GM12878 (cell line): ENCODE measurements at regions not wholly inside any gene's neighbourhood (a gene's known extent, or its start where the extent isn't known, plus 50 kb on each side); places are given as distances from the start of the nearest gene placed in this dataset.

ENCODE experiments used
- CREB1 ChIP-seq: IDR thresholded peaks from 2 replicates; pipeline ENCODE4 v1.6.1; 2012; ENCODE audit warnings: low read depth, mild to moderate bottlenecking, inconsistent platforms
- EP300 ChIP-seq, 2 experiments: fragments of 150-350 bp in 1 of 2; IDR thresholded peaks; 2 replicates each; pipeline ENCODE4 v1.6.1; 2011 to 2012; ENCODE audit warnings: low read depth in 2 of 2, low read length in 2 of 2, borderline replicate concordance in 1 of 2, improper control_type of control experiment in 1 of 2, inconsistent platforms in 1 of 2; ENCODE audit not compliant: control insufficient read depth in 1 of 2
- SMAD5 ChIP-seq: IDR thresholded peaks from 2 replicates; pipeline ENCODE4 v1.6.1; 2016; ENCODE audit warnings: antibody characterized with exemption, low read depth
- ZNF384 ChIP-seq: IDR thresholded peaks from 2 replicates; pipeline ENCODE4 v1.6.1; 2012; ENCODE audit warnings: low read depth, mild to moderate bottlenecking, low read length, improper control_type of control experiment, borderline replicate concordance
- TF ChIP-seq, protein P1 (sequence below), 3 experiments: IDR thresholded peaks in 2 of 3; conservative IDR thresholded peaks in 1 of 3; 2 replicates each; pipeline ENCODE4 v1.5.1; 2011; ENCODE audit warnings: low read depth in 3 of 3, low read length in 3 of 3, mild to moderate bottlenecking in 3 of 3, control low read depth in 2 of 3, moderate library complexity in 2 of 3, inconsistent platforms in 1 of 3, mixed read lengths in 1 of 3; ENCODE audit not compliant: control insufficient read depth in 2 of 3, insufficient read depth in 1 of 3; ENCODE audit errors: extremely low read depth in 1 of 3

DNA sequence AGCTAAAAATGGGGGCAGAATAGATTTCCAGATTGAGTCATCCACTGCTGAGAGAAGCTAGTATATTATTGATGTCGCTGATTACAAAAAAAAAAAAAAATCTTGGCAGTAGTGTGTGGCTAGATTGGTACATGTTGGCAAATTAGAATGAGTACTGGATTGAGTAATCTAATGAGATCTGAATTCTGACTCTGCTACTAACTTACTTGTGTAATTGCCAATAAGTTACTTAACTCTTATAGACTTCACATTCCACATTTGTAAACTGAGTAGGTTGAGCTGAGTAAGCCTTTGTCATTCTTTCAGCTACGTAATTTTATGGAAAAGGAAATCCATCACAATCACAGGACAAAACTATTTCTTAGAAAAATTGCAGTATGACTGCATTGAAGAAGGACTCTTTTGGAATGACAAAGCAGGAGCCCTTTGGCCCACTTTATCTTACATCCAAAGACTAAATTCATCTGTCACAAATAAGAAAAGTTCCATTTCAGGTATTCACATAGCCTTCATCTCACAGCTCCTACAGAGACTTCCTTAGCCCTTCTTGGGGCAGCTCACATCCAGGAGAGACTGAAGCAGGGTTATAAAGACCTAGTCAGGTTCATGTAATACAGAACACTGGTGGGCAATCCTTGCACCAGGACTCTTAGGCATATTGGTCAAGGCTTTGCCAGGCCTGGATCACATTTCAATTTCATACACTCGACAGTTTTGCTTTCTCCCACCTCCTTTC, 197.3 kb upstream of the CPNE8 start:
- TF ChIP-seq, protein P1, sequence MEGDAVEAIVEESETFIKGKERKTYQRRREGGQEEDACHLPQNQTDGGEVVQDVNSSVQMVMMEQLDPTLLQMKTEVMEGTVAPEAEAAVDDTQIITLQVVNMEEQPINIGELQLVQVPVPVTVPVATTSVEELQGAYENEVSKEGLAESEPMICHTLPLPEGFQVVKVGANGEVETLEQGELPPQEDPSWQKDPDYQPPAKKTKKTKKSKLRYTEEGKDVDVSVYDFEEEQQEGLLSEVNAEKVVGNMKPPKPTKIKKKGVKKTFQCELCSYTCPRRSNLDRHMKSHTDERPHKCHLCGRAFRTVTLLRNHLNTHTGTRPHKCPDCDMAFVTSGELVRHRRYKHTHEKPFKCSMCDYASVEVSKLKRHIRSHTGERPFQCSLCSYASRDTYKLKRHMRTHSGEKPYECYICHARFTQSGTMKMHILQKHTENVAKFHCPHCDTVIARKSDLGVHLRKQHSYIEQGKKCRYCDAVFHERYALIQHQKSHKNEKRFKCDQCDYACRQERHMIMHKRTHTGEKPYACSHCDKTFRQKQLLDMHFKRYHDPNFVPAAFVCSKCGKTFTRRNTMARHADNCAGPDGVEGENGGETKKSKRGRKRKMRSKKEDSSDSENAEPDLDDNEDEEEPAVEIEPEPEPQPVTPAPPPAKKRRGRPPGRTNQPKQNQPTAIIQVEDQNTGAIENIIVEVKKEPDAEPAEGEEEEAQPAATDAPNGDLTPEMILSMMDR (IDR thresholded peaks at IDR 0.05 in 2 of 3, conservative IDR thresholded peaks at IDR 0.05 in 1 of 3; ENCODE audit: control insufficient read depth in 2 of 3, extremely low read depth in 1 of 3, insufficient read depth in 1 of 3, low read depth in 3 of 3, low read length in 3 of 3), result no peak
- TF ChIP-seq SMAD5 (no peak), EP300 (IDR thresholded peaks at IDR 0.05; ENCODE audit: borderline replicate concordance in 1 of 2, control insufficient read depth in 1 of 2, low read depth in 2 of 2, low read length in 2 of 2) (no peak), CREB1 (no peak), ZNF384 (no peak)
